A673 (cell line): ENCODE measurements at regions not wholly inside any gene's neighbourhood (a gene's known extent, or its start where the extent isn't known, plus 50 kb on each side); places are given as distances from the start of the nearest gene placed in this dataset.

Experiments
- BruUV-seq: library from RNA; stranded (reverse); fragments of 400-500 nt; replicated peaks from 2 replicates; lab custom pipeline; 2021; lab: Mats Ljungman, UMichigan
- CTCF ChIA-PET: fragments of 300-600 bp; sonication (Branson Sonifier 250); formaldehyde crosslinking; loops from one replicate; lab custom pipeline; 2022; ENCODE audit warnings: antibody characterized with exemption; lab: Charles Lee
- POLR2A ChIA-PET: fragments of 300-600 bp; sonication (Branson Sonifier 250); formaldehyde crosslinking; loops from one replicate; lab custom pipeline; 2022; ENCODE audit warnings: antibody characterized with exemption; ENCODE audit not compliant: low non-redundant PET; lab: Charles Lee
- DNase-seq: peaks from one replicate; pipeline ENCODE4 v3.0.0-alpha.2; 2015; ENCODE audit warnings: low spot score
- H3K27ac ChIP-seq: fragments of 200-600 bp; sonication (generic); 2 replicates; pipeline ENCODE4 v1.5.1; 2016; ENCODE audit warnings: mixed run types, low read depth, mild to moderate bottlenecking, mixed read lengths, antibody characterized with exemption, low read length; ENCODE audit not compliant: poor library complexity, severe bottlenecking
- H3K27me3 ChIP-seq: fragments of 200-600 bp; sonication (generic); replicated peaks from 2 replicates; pipeline ENCODE4 v1.6.1; 2017; ENCODE audit warnings: mixed run types, low read depth, mild to moderate bottlenecking, mixed read lengths, antibody characterized with exemption, low read length; ENCODE audit not compliant: insufficient read depth, poor library complexity
- H3K36me3 ChIP-seq: fragments of 200-600 bp; sonication (generic); 2 replicates; pipeline ENCODE4 v1.6.1; 2016; ENCODE audit warnings: mixed run types, mild to moderate bottlenecking, mixed read lengths, antibody characterized with exemption, low read length; ENCODE audit not compliant: insufficient read depth, poor library complexity, severe bottlenecking
- H3K4me1 ChIP-seq: fragments of 200-600 bp; sonication (generic); 2 replicates; pipeline ENCODE4 v1.6.1; 2017; ENCODE audit warnings: mixed run types, mild to moderate bottlenecking, mixed read lengths, antibody characterized with exemption, low read length; ENCODE audit not compliant: insufficient read depth, poor library complexity, severe bottlenecking
- H3K4me3 ChIP-seq: fragments of 200-600 bp; sonication (generic); 2 replicates; pipeline ENCODE4 v1.5.1; 2016; ENCODE audit warnings: low read depth, mixed run types, mild to moderate bottlenecking, mixed read lengths, low read length; ENCODE audit not compliant: poor library complexity, severe bottlenecking
- H3K9me3 ChIP-seq: fragments of 200-600 bp; sonication (generic); 2 replicates; pipeline ENCODE4 v1.6.1; 2016; ENCODE audit warnings: mixed run types, low read depth, mild to moderate bottlenecking, mixed read lengths, antibody characterized with exemption, low read length; ENCODE audit not compliant: poor library complexity, severe bottlenecking
- EZH2 ChIP-seq: fragments of 200-600 bp; sonication (generic); IDR thresholded peaks from 2 replicates; pipeline ENCODE4 v1.6.1; 2017; ENCODE audit warnings: borderline replicate concordance, low read depth, mild to moderate bottlenecking, mixed read lengths, antibody characterized with exemption, low read length; ENCODE audit not compliant: poor library complexity, severe bottlenecking
- intact Hi-C: fragments of 100-400 bp; cut with micrococcal nuclease; formaldehyde crosslinking; loops from one replicate; pipeline ENCODE4 v1.10.0; 2022; ENCODE audit not compliant: unreplicated experiment
- TF ChIP-seq, protein P1 (sequence below): fragments of 300-800, 200-600 bp; sonication (generic); conservative IDR thresholded peaks from 2 replicates; pipeline ENCODE4 v1.5.1; 2017; ENCODE audit warnings: low read depth, mild to moderate bottlenecking, antibody characterized with exemption, low read length, moderate library complexity, mixed read lengths

DNA sequence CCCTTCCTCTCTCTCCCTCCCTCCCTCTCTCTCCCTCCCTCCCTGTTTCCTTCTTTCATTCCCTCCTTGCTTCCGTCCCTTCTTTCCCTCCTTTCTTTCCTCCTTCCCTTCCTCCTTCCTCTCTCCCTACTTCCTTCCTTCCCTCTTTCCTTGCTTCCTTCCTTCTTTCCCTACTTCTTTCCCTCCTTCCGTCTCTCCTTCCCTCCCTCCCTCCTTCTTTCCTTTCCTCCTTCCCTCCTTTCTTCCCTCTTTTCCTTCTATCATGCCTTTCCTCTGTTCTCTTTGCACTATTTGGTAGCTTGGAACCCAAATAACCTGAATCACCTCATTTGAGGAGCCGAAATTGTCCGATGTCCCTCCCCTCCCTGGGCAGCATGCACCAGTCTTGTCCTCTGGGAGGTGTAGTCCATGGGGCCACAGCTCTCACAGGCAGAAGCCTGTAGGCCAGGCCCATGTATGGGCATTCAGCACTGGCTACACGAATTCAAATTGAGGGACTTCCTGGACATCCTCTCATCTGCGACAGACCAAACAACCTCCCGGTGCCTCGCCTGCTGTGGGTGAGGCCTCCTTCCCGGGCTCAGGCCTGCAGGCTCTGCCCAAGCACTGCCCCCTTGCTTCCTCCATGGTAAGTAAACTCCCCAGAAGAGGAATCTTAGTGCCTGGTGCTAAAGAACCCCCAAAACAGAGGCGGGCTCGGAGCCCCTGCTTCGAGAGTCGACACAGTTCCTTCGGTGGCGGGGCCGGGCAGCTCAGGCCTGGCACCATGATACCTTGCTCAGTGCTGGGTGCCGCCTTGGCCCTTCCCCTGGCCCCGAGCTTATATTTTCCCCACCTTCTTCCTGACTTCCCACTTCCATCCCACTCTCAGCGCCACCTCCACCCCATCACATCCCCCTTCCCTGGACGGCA lies 454.1 kb upstream of the CADM1 start:
- TF ChIP-seq, protein P1, sequence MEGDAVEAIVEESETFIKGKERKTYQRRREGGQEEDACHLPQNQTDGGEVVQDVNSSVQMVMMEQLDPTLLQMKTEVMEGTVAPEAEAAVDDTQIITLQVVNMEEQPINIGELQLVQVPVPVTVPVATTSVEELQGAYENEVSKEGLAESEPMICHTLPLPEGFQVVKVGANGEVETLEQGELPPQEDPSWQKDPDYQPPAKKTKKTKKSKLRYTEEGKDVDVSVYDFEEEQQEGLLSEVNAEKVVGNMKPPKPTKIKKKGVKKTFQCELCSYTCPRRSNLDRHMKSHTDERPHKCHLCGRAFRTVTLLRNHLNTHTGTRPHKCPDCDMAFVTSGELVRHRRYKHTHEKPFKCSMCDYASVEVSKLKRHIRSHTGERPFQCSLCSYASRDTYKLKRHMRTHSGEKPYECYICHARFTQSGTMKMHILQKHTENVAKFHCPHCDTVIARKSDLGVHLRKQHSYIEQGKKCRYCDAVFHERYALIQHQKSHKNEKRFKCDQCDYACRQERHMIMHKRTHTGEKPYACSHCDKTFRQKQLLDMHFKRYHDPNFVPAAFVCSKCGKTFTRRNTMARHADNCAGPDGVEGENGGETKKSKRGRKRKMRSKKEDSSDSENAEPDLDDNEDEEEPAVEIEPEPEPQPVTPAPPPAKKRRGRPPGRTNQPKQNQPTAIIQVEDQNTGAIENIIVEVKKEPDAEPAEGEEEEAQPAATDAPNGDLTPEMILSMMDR = no peak
- TF ChIP-seq EZH2 = no peak
- no peaks in the 10 kb centered on the region for H3K27me3 ChIP-seq
- H3K9me3 ChIP-seq = no peaks in the 10 kb centered on the region
- intact Hi-C loops = no loop called here
- DNase-seq = no peak
- ChIA-PET POLR2A (no interaction called here), CTCF (no interaction called here)
- H3K36me3 ChIP-seq = no peaks in the 10 kb centered on the region
- no peak overlapping the region for H3K4me3 ChIP-seq
- no TSS peak for BruUV-seq
- no peak overlapping the region for H3K27ac ChIP-seq
- H3K4me1 ChIP-seq = peaks cover 7% of the 10 kb centered on the region

DNA sequence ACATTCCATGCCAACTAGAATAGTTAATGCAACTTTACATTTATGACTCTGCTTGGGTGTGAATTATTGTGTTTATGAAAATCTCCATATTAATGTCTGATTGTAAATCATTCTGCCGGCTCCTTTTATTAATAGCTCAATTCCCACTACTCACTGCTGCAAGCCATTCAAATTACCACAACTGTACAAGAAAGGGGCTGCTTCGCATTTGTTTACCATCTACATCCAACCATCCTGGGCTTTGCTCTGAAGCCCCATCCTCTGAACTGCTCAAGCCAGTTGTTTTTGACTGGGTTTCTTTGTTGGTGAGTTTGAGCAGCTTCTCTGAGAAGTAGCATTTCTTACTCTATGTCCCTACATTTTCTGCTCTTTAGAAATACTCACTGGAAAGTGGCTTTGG lies 451.6 kb upstream of the CADM1 start:
- TF ChIP-seq, protein P1 = no peak
- TF ChIP-seq EZH2 = no peak
- BruUV-seq = no TSS peak
- no peaks in the 10 kb centered on the region for H3K36me3 ChIP-seq
- H3K27ac ChIP-seq = no peak overlapping the region
- peaks cover 5% of the 10 kb centered on the region for H3K4me1 ChIP-seq
- DNase-seq = no peak
- peaks cover 4% of the 10 kb centered on the region for H3K9me3 ChIP-seq
- no peaks in the 10 kb centered on the region for H3K27me3 ChIP-seq
- ChIA-PET POLR2A (no interaction called here), CTCF (no interaction called here)
- H3K4me3 ChIP-seq = no peak overlapping the region
- intact Hi-C loops = no loop called here

DNA sequence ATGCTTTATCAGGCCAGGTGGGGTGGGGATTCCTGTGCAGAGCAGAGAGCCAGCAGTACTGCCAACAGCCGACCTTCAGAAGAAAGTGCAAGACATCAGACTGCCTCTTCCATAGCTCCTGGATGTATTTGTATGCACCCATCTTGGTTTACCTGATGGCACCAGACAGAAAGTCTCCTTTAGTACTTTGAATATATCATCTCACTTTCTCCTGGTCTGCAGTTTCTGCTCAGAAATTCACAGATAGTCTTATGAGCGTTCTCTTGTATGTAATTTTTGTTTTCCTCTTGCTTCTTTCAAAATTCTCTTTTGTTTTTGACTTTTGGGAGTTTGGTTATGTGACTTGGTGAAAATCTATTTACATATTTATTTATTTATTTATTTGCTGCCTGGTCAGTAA lies 446.4 kb upstream of the CADM1 start:
- intact Hi-C loops = no loop called here
- CTCF ChIA-PET = no interaction called here
- Histone ChIP-seq H3K4me1 (no peaks in the 10 kb centered on the region), H3K27me3 (no peaks in the 10 kb centered on the region), H3K4me3 (no peak overlapping the region), H3K27ac (no peak overlapping the region), H3K36me3 (no peaks in the 10 kb centered on the region), H3K9me3 (peaks cover 4% of the 10 kb centered on the region)
- no peak for DNase-seq
- no TSS peak for BruUV-seq
- POLR2A ChIA-PET = no interaction called here
- TF ChIP-seq, protein P1 = no peak
- TF ChIP-seq EZH2 = no peak
